ENCODE measurements at regions not wholly inside any gene's neighbourhood (a gene's known extent, or its start where the extent isn't known, plus 50 kb on each side); places are given as distances from the start of the nearest gene placed in this dataset.
"Not testable (repeated sequence)": the region's sequence is repeated elsewhere in the genome, so short reads cannot be mapped to it uniquely, and the experiment has no call there.

GRCh38 chr3:73148682-73149081 lies 87.2 kb downstream of the EBLN2 start:
- no peak for TF ChIP-seq CTCF (IDR thresholded peaks at IDR 0.05; ENCODE audit: insufficient read depth, low read length)

GRCh38 chr3:73150369-73151130 lies 89.1 kb downstream of the EBLN2 start:
- TF ChIP-seq CTCF (IDR thresholded peaks at IDR 0.05; ENCODE audit: insufficient read depth, low read length) = no peak
- no peak for DNase-seq (ENCODE audit: low read depth)
- no peak overlapping the region for H3K4me3 ChIP-seq (ENCODE audit: low read depth, low read length)

More at GRCh38 chr3:73148682-73149081, 87.2 kb downstream of the EBLN2 start:
- H3K4me3 ChIP-seq (ENCODE audit: low read depth, low read length) = no peak overlapping the region
- peak; percentile 17 for DNase-seq (ENCODE audit: low read depth)

- H3K4me3 ChIP-seq (ENCODE audit: low read depth, low read length); DNase-seq (ENCODE audit: low read depth): not testable (repeated sequence)
Measured at GRCh38 chr3:73152571-73152970, 91.1 kb downstream of the EBLN2 start.

GRCh38 chr3:73153057-73153456 lies 91.6 kb downstream of the EBLN2 start:
- not testable (repeated sequence) for DNase-seq (ENCODE audit: low read depth); H3K4me3 ChIP-seq (ENCODE audit: low read depth, low read length)

GRCh38 chr3:73154261-73154660 lies 92.8 kb downstream of the EBLN2 start:
- H3K4me3 ChIP-seq (ENCODE audit: low read depth, low read length); DNase-seq (ENCODE audit: low read depth): not testable (repeated sequence)

GRCh38 chr3:73155441-73155840 lies 94.0 kb downstream of the EBLN2 start:
- DNase-seq (ENCODE audit: low read depth) = not testable (repeated sequence)

GRCh38 chr3:73164622-73165021 lies 103.2 kb downstream of the EBLN2 start:
- no peak overlapping the region for H3K4me3 ChIP-seq (ENCODE audit: low read depth, low read length)
- TF ChIP-seq CTCF (IDR thresholded peaks at IDR 0.05; ENCODE audit: insufficient read depth, low read length) = no peak
- no peak for DNase-seq (ENCODE audit: low read depth)

More at GRCh38 chr3:73155441-73155840, 94.0 kb downstream of the EBLN2 start:
- not testable (repeated sequence) for H3K4me3 ChIP-seq (ENCODE audit: low read depth, low read length)

- no peak for DNase-seq (ENCODE audit: low read depth)
- TF ChIP-seq CTCF (IDR thresholded peaks at IDR 0.05; ENCODE audit: insufficient read depth, low read length) = no peak
- H3K4me3 ChIP-seq (ENCODE audit: low read depth, low read length) = no peak overlapping the region
Measured at GRCh38 chr3:73175698-73176097, 114.2 kb downstream of the EBLN2 start.

- no peak for TF ChIP-seq CTCF (IDR thresholded peaks at IDR 0.05; ENCODE audit: insufficient read depth, low read length)
Measured at GRCh38 chr3:73176941-73177340, 115.5 kb downstream of the EBLN2 start.

More at GRCh38 chr3:73176941-73177340, 115.5 kb downstream of the EBLN2 start:
- DNase-seq (ENCODE audit: low read depth) = no peak
- no peak overlapping the region for H3K4me3 ChIP-seq (ENCODE audit: low read depth, low read length)

All from fibroblast of the aortic adventitia (primary cell).